Keratinocyte (primary cell): ENCODE measurements at regions not wholly inside any gene's neighbourhood (a gene's known extent, or its start where the extent isn't known, plus 50 kb on each side); places are given as distances from the start of the nearest gene placed in this dataset.

Experiments
- DNase-seq: peaks from one replicate; pipeline ENCODE4 v3.0.0-alpha.2; 2011; ENCODE audit warnings: low read depth, missing footprints, low spot score
- FAIRE-seq: peaks from 2 replicates; lab custom pipeline; 2011; peaks lifted over from hg19 to GRCh38; lab: Jason Lieb, UNC
- H2AFZ ChIP-seq: 2 replicates; pipeline ENCODE4 v1.6.0; 2012; ENCODE audit warnings: low read length, control low read depth, inconsistent platforms; ENCODE audit not compliant: control insufficient read depth
- H3K27ac ChIP-seq: 2 replicates; pipeline ENCODE4 v1.5.1; 2011; ENCODE audit warnings: low read length; ENCODE audit not compliant: control insufficient read depth, insufficient read depth
- H3K27me3 ChIP-seq: 3 replicates; pipeline ENCODE4 v1.6.0; 2011; ENCODE audit warnings: low read length; ENCODE audit not compliant: control insufficient read depth, insufficient read depth; ENCODE audit errors: extremely low read depth
- H3K36me3 ChIP-seq, 2 experiments: 2 replicates in 1 of 2; 3 replicates in 1 of 2; pipeline ENCODE4 v1.5.1; 2011; ENCODE audit warnings: low read length in 2 of 2, mild to moderate bottlenecking in 1 of 2; ENCODE audit not compliant: control insufficient read depth in 2 of 2, insufficient read depth in 2 of 2; ENCODE audit errors: extremely low read depth in 1 of 2
- H3K4me1 ChIP-seq: 3 replicates; pipeline ENCODE4 v1.5.1; 2011; ENCODE audit warnings: low read length; ENCODE audit not compliant: control insufficient read depth, insufficient read depth; ENCODE audit errors: extremely low read depth
- H3K4me2 ChIP-seq: 3 replicates; pipeline ENCODE4 v1.6.0; 2011; ENCODE audit warnings: low read depth, low read length; ENCODE audit not compliant: control insufficient read depth, insufficient read depth; ENCODE audit errors: extremely low read depth
- H3K4me3 ChIP-seq, 3 experiments: fragments of 200-600 bp in 1 of 3; sonication (generic) in 1 of 3; 2 replicates in 2 of 3; 3 replicates in 1 of 3; pipeline ENCODE4 v1.5.1; 2011 to 2016; ENCODE audit warnings: low read length in 3 of 3, mild to moderate bottlenecking in 3 of 3, control low read depth in 2 of 3, inconsistent platforms in 1 of 3, low read depth in 1 of 3, mixed read lengths in 1 of 3, mixed run types in 1 of 3, moderate library complexity in 1 of 3; ENCODE audit not compliant: control insufficient read depth in 2 of 3, insufficient read depth in 2 of 3; ENCODE audit errors: extremely low read depth in 1 of 3
- H3K79me2 ChIP-seq: 2 replicates; pipeline ENCODE4 v1.6.0; 2012; ENCODE audit warnings: low read length; ENCODE audit not compliant: control insufficient read depth, insufficient read depth
- H3K9ac ChIP-seq: 3 replicates; pipeline ENCODE4 v1.6.0; 2011; ENCODE audit warnings: low read length; ENCODE audit not compliant: control insufficient read depth, insufficient read depth; ENCODE audit errors: extremely low read depth
- H3K9me1 ChIP-seq: 3 replicates; pipeline ENCODE4 v1.6.0; 2011; ENCODE audit warnings: low read length; ENCODE audit not compliant: control insufficient read depth, insufficient read depth; ENCODE audit errors: extremely low read depth
- H3K9me3 ChIP-seq: 2 replicates; pipeline ENCODE4 v1.5.1; 2012; ENCODE audit warnings: low read depth, low read length; ENCODE audit not compliant: control insufficient read depth
- H4K20me1 ChIP-seq: 3 replicates; pipeline ENCODE4 v1.6.0; 2011; ENCODE audit warnings: low read length; ENCODE audit not compliant: control insufficient read depth, insufficient read depth; ENCODE audit errors: extremely low read depth
- CTCF ChIP-seq, 3 experiments: IDR thresholded peaks in 1 of 3; conservative IDR thresholded peaks in 1 of 3; optimal IDR thresholded peaks in 1 of 3; 2 replicates in 2 of 3; 3 replicates in 1 of 3; pipeline versions ENCODE3 to v1.5.1; 2011; ENCODE audit warnings: low read length in 3 of 3, mild to moderate bottlenecking in 3 of 3, moderate library complexity in 2 of 3, control low read depth in 1 of 3, inconsistent platforms in 1 of 3; ENCODE audit not compliant: insufficient read depth in 2 of 3; ENCODE audit errors: extremely low read depth in 1 of 3
- EZH2 ChIP-seq: IDR thresholded peaks from one replicate; pipeline ENCODE4 v1.6.1; 2012; ENCODE audit warnings: inconsistent platforms, mild to moderate bottlenecking, low read length, moderate library complexity
- dilution Hi-C: fragments of 300-500 bp; cut with MboI; formaldehyde crosslinking; loops from one replicate; pipeline ENCODE4 v1.7.0; 2020; ENCODE audit warnings: low sequenced_read_pairs; ENCODE audit not compliant: extremely low pct_ligation_motif_present

DNA sequence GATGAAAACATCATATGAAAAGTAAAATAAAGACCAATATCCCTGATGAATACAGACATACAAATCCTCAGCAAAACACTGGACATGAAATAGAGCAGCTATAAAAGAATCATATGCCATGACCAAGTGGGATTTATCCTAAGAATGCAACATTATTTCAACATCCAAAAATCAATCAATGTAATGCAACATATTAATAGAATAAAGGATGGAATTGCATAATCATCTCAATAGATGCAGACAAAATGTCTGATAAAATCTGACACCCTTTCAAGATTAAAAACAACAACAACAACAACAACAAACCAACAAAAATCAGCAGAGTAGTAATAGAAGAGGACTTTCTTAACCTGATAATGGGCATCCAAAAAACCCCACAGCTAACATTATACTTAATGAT lies 63.8 kb upstream of the IL1R1 start:
- Histone ChIP-seq H3K9me1 (no peaks in the 10 kb centered on the region), H3K9me3 (no peaks in the 10 kb centered on the region), H3K27me3 (no peaks in the 10 kb centered on the region), H3K27ac (no peak overlapping the region), H3K4me3 (no peak overlapping the region), H3K9ac (no peak overlapping the region), H3K4me2 (no peak overlapping the region), H3K79me2 (no peaks in the 10 kb centered on the region), H3K36me3 (no peaks in the 10 kb centered on the region), H2AFZ (no peak overlapping the region), H4K20me1 (no peaks in the 10 kb centered on the region), H3K4me1 (peaks cover 10% of the 10 kb centered on the region)
- no peak for DNase-seq
- dilution Hi-C loops, result no loop called here
- TF ChIP-seq EZH2 (no peak), CTCF (optimal IDR thresholded peaks at IDR 0.05 in 1 of 3, IDR thresholded peaks at IDR 0.05 in 1 of 3, conservative IDR thresholded peaks at IDR 0.05 in 1 of 3; ENCODE audit: extremely low read depth in 1 of 3, insufficient read depth in 2 of 3, low read length in 3 of 3) (no peak)
- no peak for FAIRE-seq

- DNase-seq, result no peak
- no peak for TF ChIP-seq EZH2
- TF ChIP-seq CTCF (optimal IDR thresholded peaks at IDR 0.05 in 1 of 3, IDR thresholded peaks at IDR 0.05 in 1 of 3, conservative IDR thresholded peaks at IDR 0.05 in 1 of 3; ENCODE audit: extremely low read depth in 1 of 3, insufficient read depth in 2 of 3, low read length in 3 of 3), result no peak
- dilution Hi-C loops, result no loop called here
- H3K9me3 ChIP-seq, result no peaks in the 10 kb centered on the region
- H3K9ac ChIP-seq, result no peak overlapping the region
- peaks cover 10% of the 10 kb centered on the region for H3K4me1 ChIP-seq
- no peaks in the 10 kb centered on the region for H4K20me1 ChIP-seq
- FAIRE-seq, result peak; percentile 52
- H2AFZ ChIP-seq, result no peak overlapping the region
- H3K4me3 ChIP-seq, result no peak overlapping the region
- H3K4me2 ChIP-seq, result no peak overlapping the region
- no peaks in the 10 kb centered on the region for H3K9me1 ChIP-seq
- H3K27me3 ChIP-seq, result no peaks in the 10 kb centered on the region
- H3K27ac ChIP-seq, result no peak overlapping the region
- no peaks in the 10 kb centered on the region for H3K79me2 ChIP-seq
- H3K36me3 ChIP-seq, result no peaks in the 10 kb centered on the region
Measured at GRCh38 chr2:102080451-102081242, 61.9 kb upstream of the IL1R1 start.
